DOHH2 (cell line): ENCODE measurements at regions not wholly inside any gene's neighbourhood (a gene's known extent, or its start where the extent isn't known, plus 50 kb on each side); places are given as distances from the start of the nearest gene placed in this dataset.

Source experiments
- EZH2phosphoT487 ChIP-seq: fragments of 200-600 bp; sonication (generic); IDR thresholded peaks from 2 replicates; pipeline ENCODE4 v1.6.1; 2017; ENCODE audit warnings: borderline replicate concordance, mild to moderate bottlenecking, antibody characterized with exemption, low read length, moderate library complexity, mixed read lengths
- TF ChIP-seq, protein P1 (sequence below): fragments of 200-600 bp; sonication (generic); IDR thresholded peaks from one replicate; pipeline ENCODE4 v1.5.1; 2014; ENCODE audit warnings: antibody characterized with exemption, mild to moderate bottlenecking, low read depth, low read length; ENCODE audit not compliant: poor library complexity, severe bottlenecking

DNA sequence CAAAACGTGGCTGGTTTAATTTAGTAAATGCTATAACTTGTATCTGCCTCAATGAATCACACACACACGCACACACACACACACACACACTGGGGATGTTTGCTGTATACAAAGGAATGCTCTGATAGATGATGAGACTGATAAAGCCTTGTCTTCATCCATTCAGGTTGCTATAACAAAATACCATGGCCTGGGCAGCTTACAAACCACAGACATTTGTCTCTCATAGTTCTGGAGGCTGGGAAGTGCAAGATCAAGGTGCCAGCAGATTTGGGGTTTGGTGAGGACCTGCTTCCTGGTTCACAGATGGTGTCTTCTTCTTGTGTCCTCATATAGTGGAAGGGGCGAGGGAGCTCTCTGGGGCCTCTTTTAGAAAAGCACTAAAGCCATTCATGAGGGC, 149.5 kb upstream of the HDAC4 start:
- TF ChIP-seq, protein P1, sequence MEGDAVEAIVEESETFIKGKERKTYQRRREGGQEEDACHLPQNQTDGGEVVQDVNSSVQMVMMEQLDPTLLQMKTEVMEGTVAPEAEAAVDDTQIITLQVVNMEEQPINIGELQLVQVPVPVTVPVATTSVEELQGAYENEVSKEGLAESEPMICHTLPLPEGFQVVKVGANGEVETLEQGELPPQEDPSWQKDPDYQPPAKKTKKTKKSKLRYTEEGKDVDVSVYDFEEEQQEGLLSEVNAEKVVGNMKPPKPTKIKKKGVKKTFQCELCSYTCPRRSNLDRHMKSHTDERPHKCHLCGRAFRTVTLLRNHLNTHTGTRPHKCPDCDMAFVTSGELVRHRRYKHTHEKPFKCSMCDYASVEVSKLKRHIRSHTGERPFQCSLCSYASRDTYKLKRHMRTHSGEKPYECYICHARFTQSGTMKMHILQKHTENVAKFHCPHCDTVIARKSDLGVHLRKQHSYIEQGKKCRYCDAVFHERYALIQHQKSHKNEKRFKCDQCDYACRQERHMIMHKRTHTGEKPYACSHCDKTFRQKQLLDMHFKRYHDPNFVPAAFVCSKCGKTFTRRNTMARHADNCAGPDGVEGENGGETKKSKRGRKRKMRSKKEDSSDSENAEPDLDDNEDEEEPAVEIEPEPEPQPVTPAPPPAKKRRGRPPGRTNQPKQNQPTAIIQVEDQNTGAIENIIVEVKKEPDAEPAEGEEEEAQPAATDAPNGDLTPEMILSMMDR, result no peak
- no peak for TF ChIP-seq EZH2phosphoT487
